ENCODE measurements at regions not wholly inside any gene's neighbourhood (a gene's known extent, or its start where the extent isn't known, plus 50 kb on each side); places are given as distances from the start of the nearest gene placed in this dataset.

- no peak overlapping the region for H3K27ac ChIP-seq (ENCODE audit: low read depth in 1 of 2, low read length in 2 of 2)
- intact Hi-C loops (cut with DNase I, micrococcal nuclease), result no loop called here
- H3K4me1 ChIP-seq (ENCODE audit: insufficient read depth, low read length), result no peaks in the 10 kb centered on the region
- DNase-seq (no peak), ATAC-seq (ENCODE audit: poor library complexity) (no peak)
- CTCF ChIA-PET, result no interaction called here
- no peak for TF ChIP-seq CTCF (IDR thresholded peaks at IDR 0.05)
- POLR2A ChIA-PET, result no interaction called here
- peaks cover 0 to 7% of the 10 kb centered on the region in 2 experiments for H3K9me3 ChIP-seq (ENCODE audit: control insufficient read depth in 1 of 2, insufficient read depth in 1 of 2, low read length in 2 of 2)
- H3K36me3 Mint-ChIP-seq (ENCODE audit: low read depth), result no peaks in the 10 kb centered on the region
- no peaks in the 10 kb centered on the region for H3K4me1 Mint-ChIP-seq (ENCODE audit: low read depth)
- H3K27me3 Mint-ChIP-seq, result no peaks in the 10 kb centered on the region
- peaks cover 5% of the 10 kb centered on the region for H3K9me3 Mint-ChIP-seq
- H3K36me3 ChIP-seq (ENCODE audit: insufficient read depth, low read length), result no peaks in the 10 kb centered on the region
- H3K4me3 ChIP-seq (ENCODE audit: low read length), result no peak overlapping the region
- H3K4me3 Mint-ChIP-seq, result no peak overlapping the region
- H3K27ac Mint-ChIP-seq, result no peak overlapping the region
- no peaks in the 10 kb centered on the region for H3K27me3 ChIP-seq (ENCODE audit: control insufficient read depth in 1 of 2, insufficient read depth in 2 of 2, low read length in 2 of 2)
Measured at GRCh38 chr2:34723683-34724082, 1124.6 kb upstream of the FAM98A start.

GRCh38 chr2:34719206-34719605, 1120.1 kb upstream of the FAM98A start:
- H3K4me1 Mint-ChIP-seq (ENCODE audit: low read depth), result no peaks in the 10 kb centered on the region
- intact Hi-C loops (cut with DNase I, micrococcal nuclease), result no loop called here
- H3K9me3 Mint-ChIP-seq, result peaks cover 11% of the 10 kb centered on the region
- no peak overlapping the region for H3K4me3 ChIP-seq (ENCODE audit: low read length)
- no peaks in the 10 kb centered on the region for H3K4me1 ChIP-seq (ENCODE audit: insufficient read depth, low read length)
- no peaks in the 10 kb centered on the region for H3K27me3 Mint-ChIP-seq
- H3K27ac ChIP-seq (ENCODE audit: low read depth in 1 of 2, low read length in 2 of 2), result no peak overlapping the region
- no peak for TF ChIP-seq CTCF (IDR thresholded peaks at IDR 0.05)
- DNase-seq, result no peak
- no peaks in the 10 kb centered on the region for H3K36me3 ChIP-seq (ENCODE audit: insufficient read depth, low read length)
- H3K4me3 Mint-ChIP-seq, result no peak overlapping the region
- no peak overlapping the region for H3K27ac Mint-ChIP-seq
- ChIA-PET POLR2A (no interaction called here), CTCF (no interaction called here)
- H3K9me3 ChIP-seq (ENCODE audit: control insufficient read depth in 1 of 2, insufficient read depth in 1 of 2, low read length in 2 of 2), result peaks cover 0 to 7% of the 10 kb centered on the region in 2 experiments
- no peaks in the 10 kb centered on the region for H3K27me3 ChIP-seq (ENCODE audit: control insufficient read depth in 1 of 2, insufficient read depth in 2 of 2, low read length in 2 of 2)
- ATAC-seq (ENCODE audit: poor library complexity), result no peak
- H3K36me3 Mint-ChIP-seq (ENCODE audit: low read depth), result no peaks in the 10 kb centered on the region

- Histone ChIP-seq H3K27me3 (ENCODE audit: control insufficient read depth in 1 of 2, insufficient read depth in 2 of 2, low read length in 2 of 2) (no peaks in the 10 kb centered on the region), H3K9me3 (ENCODE audit: control insufficient read depth in 1 of 2, insufficient read depth in 1 of 2, low read length in 2 of 2) (peaks cover 0 to 5% of the 10 kb centered on the region in 2 experiments), H3K4me3 (ENCODE audit: low read length) (no peak overlapping the region), H3K36me3 (ENCODE audit: insufficient read depth, low read length) (no peaks in the 10 kb centered on the region), H3K27ac (ENCODE audit: low read depth in 1 of 2, low read length in 2 of 2) (no peak overlapping the region), H3K4me1 (ENCODE audit: insufficient read depth, low read length) (no peaks in the 10 kb centered on the region)
- H3K36me3 Mint-ChIP-seq (ENCODE audit: low read depth), result no peaks in the 10 kb centered on the region
- no peak overlapping the region for H3K4me3 Mint-ChIP-seq
- no peak for TF ChIP-seq CTCF (IDR thresholded peaks at IDR 0.05)
- no peak for ATAC-seq (ENCODE audit: poor library complexity)
- H3K4me1 Mint-ChIP-seq (ENCODE audit: low read depth), result no peaks in the 10 kb centered on the region
- ChIA-PET POLR2A (no interaction called here), CTCF (no interaction called here)
- DNase-seq, result no peak
- peaks cover 5% of the 10 kb centered on the region for H3K9me3 Mint-ChIP-seq
- no peaks in the 10 kb centered on the region for H3K27me3 Mint-ChIP-seq
- H3K27ac Mint-ChIP-seq, result no peak overlapping the region
- intact Hi-C loops (cut with DNase I, micrococcal nuclease), result no loop called here
Measured at GRCh38 chr2:34705551-34706247, 1106.6 kb upstream of the FAM98A start.

Measured in CD4-positive, alpha-beta T cell (primary cell).